Activated CD8-positive, alpha-beta T cell treated with anti-CD3 and anti-CD28 coated beads for 36 hours (primary cell): ENCODE measurements at regions not wholly inside any gene's neighbourhood (a gene's known extent, or its start where the extent isn't known, plus 50 kb on each side); places are given as distances from the start of the nearest gene placed in this dataset.

Experiments
- ATAC-seq: fragments of 200-7000 bp; cut with Tn5 transposase; one replicate; pipeline ENCODE4 v1.10.0; 2021; ENCODE audit warnings: mild to moderate bottlenecking, moderate library complexity
- CTCF ChIA-PET: fragments of 350-600 bp; sonication (Branson Sonifier 250); formaldehyde crosslinking; loops from one replicate; lab custom pipeline; 2021; ENCODE audit warnings: antibody characterized with exemption; lab: Charles Lee
- POLR2A ChIA-PET: fragments of 350-600 bp; sonication (Branson Sonifier 250); formaldehyde crosslinking; loops from one replicate; lab custom pipeline; 2021; ENCODE audit warnings: antibody characterized with exemption; lab: Charles Lee
- DNase-seq: peaks from one replicate; pipeline ENCODE4 v3.0.0-alpha.2; 2020
- H3K27ac Mint-ChIP-seq: one replicate; pipeline ENCODE4 v1.8.0; 2021; ENCODE audit warnings: mild to moderate bottlenecking, mixed read lengths
- H3K27me3 Mint-ChIP-seq: one replicate; pipeline ENCODE4 v1.8.0; 2021; ENCODE audit warnings: mixed read lengths
- H3K36me3 Mint-ChIP-seq: one replicate; pipeline ENCODE4 v1.8.0; 2021; ENCODE audit warnings: low read depth, mixed read lengths
- H3K4me1 Mint-ChIP-seq: one replicate; pipeline ENCODE4 v1.8.0; 2021; ENCODE audit warnings: low read depth, mixed read lengths
- H3K4me3 Mint-ChIP-seq: one replicate; pipeline ENCODE4 v1.8.0; 2021; ENCODE audit warnings: mild to moderate bottlenecking, moderate library complexity, mixed read lengths
- H3K9me3 Mint-ChIP-seq: one replicate; pipeline ENCODE4 v1.8.0; 2021; ENCODE audit warnings: mixed read lengths
- CTCF ChIP-seq: fragments of 200-600 bp; IDR thresholded peaks from one replicate; pipeline ENCODE4 v1.8.0; 2022; ENCODE audit warnings: antibody characterized with exemption, mild to moderate bottlenecking
- intact Hi-C: fragments of 100-400 bp; cut with micrococcal nuclease; formaldehyde crosslinking; loops from one replicate; pipeline ENCODE4 v1.10.0; 2022

- peaks cover 3% of the 10 kb centered on the region for H3K36me3 Mint-ChIP-seq
- no peak for ATAC-seq
- H3K9me3 Mint-ChIP-seq, result no peaks in the 10 kb centered on the region
- intact Hi-C loops, result no loop called here
- H3K27me3 Mint-ChIP-seq, result no peaks in the 10 kb centered on the region
- TF ChIP-seq CTCF, result no peak
- H3K27ac Mint-ChIP-seq, result no peak overlapping the region
- no peak overlapping the region for H3K4me3 Mint-ChIP-seq
- ChIA-PET POLR2A (no interaction called here), CTCF (interaction anchor here (0.8 to 1.4 kb wide), 8 partner anchors 7 to 211 kb away, joined by 3 to 6 read pairs (median 3); no protein-coding TSS in a partner anchor)
- DNase-seq, result no peak
- H3K4me1 Mint-ChIP-seq, result no peaks in the 10 kb centered on the region
Measured at GRCh38 chr4:4668355-4669210, 126.7 kb upstream of the STX18 start.

- no peaks in the 10 kb centered on the region for H3K27me3 Mint-ChIP-seq
- ChIA-PET CTCF (no interaction called here), POLR2A (interaction anchor here (0.6 kb wide), 1 partner anchor 570 kb away, joined by 3 read pairs; no protein-coding TSS in a partner anchor)
- H3K4me1 Mint-ChIP-seq, result no peaks in the 10 kb centered on the region
- H3K36me3 Mint-ChIP-seq, result peaks cover 3% of the 10 kb centered on the region
- no peak overlapping the region for H3K27ac Mint-ChIP-seq
- no peak for DNase-seq
- TF ChIP-seq CTCF, result no peak
- H3K9me3 Mint-ChIP-seq, result no peaks in the 10 kb centered on the region
- no peak for ATAC-seq
- H3K4me3 Mint-ChIP-seq, result no peak overlapping the region
- intact Hi-C loops, result no loop called here
Measured at GRCh38 chr4:4667622-4668081, 125.8 kb upstream of the STX18 start.

- Mint-ChIP-seq H3K27me3 (no peaks in the 10 kb centered on the region), H3K36me3 (peaks cover 4% of the 10 kb centered on the region), H3K4me3 (no peak overlapping the region), H3K9me3 (no peaks in the 10 kb centered on the region), H3K27ac (no peak overlapping the region), H3K4me1 (no peaks in the 10 kb centered on the region)
- no peak for TF ChIP-seq CTCF
- no peak for DNase-seq
- POLR2A ChIA-PET, result interaction anchor here (0.6 kb wide), 1 partner anchor 571 kb away, joined by 3 read pairs; no protein-coding TSS in a partner anchor
- intact Hi-C loops, result no loop called here
- CTCF ChIA-PET, result no interaction called here
- no peak for ATAC-seq
Measured at GRCh38 chr4:4666693-4667621, 125.1 kb upstream of the STX18 start.

GRCh38 chr4:4666187-4666586 lies 124.3 kb upstream of the STX18 start:
- Mint-ChIP-seq H3K9me3 (no peaks in the 10 kb centered on the region), H3K27me3 (no peaks in the 10 kb centered on the region), H3K36me3 (peaks cover 4% of the 10 kb centered on the region), H3K4me1 (no peaks in the 10 kb centered on the region), H3K27ac (no peak overlapping the region), H3K4me3 (no peak overlapping the region)
- TF ChIP-seq CTCF, result no peak
- ATAC-seq (no peak), DNase-seq (no peak)
- intact Hi-C loops, result no loop called here
- POLR2A ChIA-PET, result no interaction called here
- CTCF ChIA-PET, result no interaction called here
